ENCODE measurements at regions not wholly inside any gene's neighbourhood (a gene's known extent, or its start where the extent isn't known, plus 50 kb on each side); places are given as distances from the start of the nearest gene placed in this dataset.

GRCh38 chr2:122481244-122481622 is 725.8 kb downstream of the TSN start:
- TF ChIP-seq CTCF (IDR thresholded peaks at IDR 0.05; ENCODE audit: low read depth, low read length) (no peak), EZH2phosphoT487 (IDR thresholded peaks at IDR 0.05; ENCODE audit: low read depth) (no peak)

Data from OCI-LY3 (cell line).